Naive B cell (primary cell): ENCODE measurements at regions not wholly inside any gene's neighbourhood (a gene's known extent, or its start where the extent isn't known, plus 50 kb on each side); places are given as distances from the start of the nearest gene placed in this dataset.
"Not testable (repeated sequence)": the region's sequence is repeated elsewhere in the genome, so short reads cannot be mapped to it uniquely, and the experiment has no call there.

Experiments used
- ATAC-seq, 2 donors: fragments of 150-1000 bp; cut with Tn5 transposase; 2 replicates each; pipeline ENCODE4 v1.10.0; 2021; ENCODE audit warnings: low read depth in 2 of 2, mild to moderate bottlenecking in 2 of 2, moderate library complexity in 2 of 2
- DNase-seq: peaks from one replicate; pipeline ENCODE4 v3.0.0; 2022
- H3K27ac Mint-ChIP-seq, 6 donors: one replicate each; pipeline ENCODE4 v1.8.0; 2020 to 2022; ENCODE audit warnings: mild to moderate bottlenecking in 6 of 6, mixed read lengths in 6 of 6, moderate library complexity in 5 of 6, inconsistent platforms in 2 of 6
- H3K27me3 Mint-ChIP-seq, 3 donors: one replicate each; pipeline ENCODE4 v1.8.0; 2021 to 2022; ENCODE audit warnings: mixed read lengths in 3 of 3, mild to moderate bottlenecking in 1 of 3
- H3K36me3 Mint-ChIP-seq, 2 donors: one replicate each; pipeline ENCODE4 v1.8.0; 2020 to 2022; ENCODE audit warnings: mixed read lengths in 2 of 2, inconsistent platforms in 1 of 2, mild to moderate bottlenecking in 1 of 2
- H3K4me1 Mint-ChIP-seq, 3 donors: one replicate each; pipeline ENCODE4 v1.8.0; 2020 to 2022; ENCODE audit warnings: mixed read lengths in 3 of 3, inconsistent platforms in 1 of 3, mild to moderate bottlenecking in 1 of 3, moderate library complexity in 1 of 3
- H3K4me3 Mint-ChIP-seq, 8 donors: one replicate each; pipeline ENCODE4 v1.8.0; 2020 to 2022; ENCODE audit warnings: mild to moderate bottlenecking in 8 of 8, mixed read lengths in 8 of 8, moderate library complexity in 8 of 8, inconsistent platforms in 2 of 8
- H3K9me3 Mint-ChIP-seq, 7 donors: one replicate each; pipeline ENCODE4 v1.8.0; 2020 to 2022; ENCODE audit warnings: mixed read lengths in 7 of 7, mild to moderate bottlenecking in 5 of 7, inconsistent platforms in 2 of 7, moderate library complexity in 1 of 7

DNA sequence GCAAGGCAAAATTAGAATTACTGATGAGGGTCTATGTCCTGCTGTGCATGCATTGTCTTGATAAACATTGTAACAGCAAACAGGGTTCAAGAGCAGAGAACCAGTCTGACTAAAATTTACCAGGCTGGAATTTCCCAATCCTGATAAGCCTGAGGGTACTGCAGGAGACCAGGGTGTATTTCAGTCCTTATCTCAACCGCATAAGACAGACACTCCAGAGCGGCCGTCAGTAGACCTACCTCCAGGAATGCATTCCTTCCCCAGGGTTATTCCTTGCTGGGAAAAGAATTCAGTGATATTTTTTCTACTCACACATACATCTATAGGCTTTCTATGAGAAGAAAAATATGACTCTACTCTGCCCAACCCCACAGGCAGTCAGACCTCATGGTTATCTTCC is 466.1 kb downstream of the SLC6A15 start:
- H3K36me3 Mint-ChIP-seq, H3K27me3 Mint-ChIP-seq, H3K27ac Mint-ChIP-seq, H3K4me3 Mint-ChIP-seq, DNase-seq, ATAC-seq, H3K4me1 Mint-ChIP-seq: not testable (repeated sequence)
- peaks cover 0 to 18% (median 4%) of the 10 kb centered on the region in 7 donors for H3K9me3 Mint-ChIP-seq

DNA sequence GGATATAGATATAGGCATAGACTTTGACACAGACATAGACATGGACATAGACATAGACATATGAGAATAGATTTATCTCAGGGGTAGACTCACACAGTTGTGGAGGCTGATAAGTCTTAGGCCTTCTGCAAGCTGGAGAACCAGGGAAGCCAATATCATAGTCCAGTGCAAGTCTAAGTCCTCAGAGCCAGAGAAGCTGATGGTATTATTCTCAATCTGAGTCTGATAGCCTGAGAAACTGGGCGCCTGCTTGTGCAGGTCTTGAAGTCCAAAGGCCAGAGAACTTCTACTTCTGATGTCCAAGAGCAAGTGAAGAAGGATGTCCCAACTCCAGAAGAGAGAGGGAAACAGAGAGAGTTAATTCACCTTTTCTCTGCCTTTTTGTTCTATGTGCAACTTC is 476.5 kb downstream of the SLC6A15 start:
- DNase-seq, result no peak
- H3K27ac Mint-ChIP-seq, result no peak overlapping the region
- H3K9me3 Mint-ChIP-seq, result peaks cover 0 to 4% (median 0%) of the 10 kb centered on the region in 7 donors
- no peak for ATAC-seq
- H3K27me3 Mint-ChIP-seq, result no peaks in the 10 kb centered on the region
- H3K36me3 Mint-ChIP-seq, result no peaks in the 10 kb centered on the region
- H3K4me1 Mint-ChIP-seq, result no peaks in the 10 kb centered on the region
- no peak overlapping the region for H3K4me3 Mint-ChIP-seq

DNA sequence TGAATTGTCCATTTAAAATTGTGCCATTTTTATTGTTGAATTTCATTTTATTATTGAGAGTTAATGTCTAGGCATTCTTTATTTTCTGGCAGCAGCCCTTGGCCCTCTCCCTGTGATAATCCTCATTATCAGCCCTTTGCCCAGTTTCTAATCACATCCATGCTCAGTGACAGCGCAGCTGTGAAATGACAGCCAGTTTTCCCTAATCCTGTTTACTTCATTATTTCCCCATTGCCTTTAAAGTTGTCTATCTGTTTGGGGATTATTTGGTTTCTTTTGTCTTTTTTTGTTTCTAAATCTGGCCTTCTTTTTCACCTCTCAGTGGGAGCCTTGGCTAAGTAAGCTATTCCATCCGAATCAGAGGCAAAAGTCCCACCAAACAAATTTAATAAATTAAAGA is 476.9 kb downstream of the SLC6A15 start:
- H3K27ac Mint-ChIP-seq, result no peak overlapping the region
- H3K4me1 Mint-ChIP-seq, result no peaks in the 10 kb centered on the region
- ATAC-seq (no peak), DNase-seq (no peak)
- no peak overlapping the region for H3K4me3 Mint-ChIP-seq
- H3K36me3 Mint-ChIP-seq, result no peaks in the 10 kb centered on the region
- H3K9me3 Mint-ChIP-seq, result peaks cover 0 to 4% (median 0%) of the 10 kb centered on the region in 7 donors
- no peaks in the 10 kb centered on the region for H3K27me3 Mint-ChIP-seq

DNA sequence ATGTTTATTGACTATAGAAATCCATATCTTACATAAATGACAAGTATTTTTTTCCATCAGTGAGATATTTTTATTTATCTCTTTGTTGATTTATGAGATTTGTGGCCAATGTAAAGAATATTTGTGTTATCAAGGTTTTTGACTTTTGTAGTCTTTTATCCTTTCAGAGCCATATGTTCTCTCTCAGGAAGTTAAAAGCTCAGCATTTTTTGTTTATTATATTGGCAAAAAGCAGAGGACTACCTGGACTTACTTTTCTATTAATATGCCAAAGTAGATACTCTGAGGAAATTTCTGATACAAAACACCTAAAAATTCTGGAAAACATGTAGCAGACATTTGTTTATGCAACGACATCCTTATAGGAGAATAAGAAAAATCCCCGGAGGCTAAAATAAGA is 490.3 kb downstream of the SLC6A15 start:
- no peak for DNase-seq
- Mint-ChIP-seq H3K4me3 (no peak overlapping the region), H3K27me3 (no peaks in the 10 kb centered on the region), H3K4me1 (no peaks in the 10 kb centered on the region), H3K9me3 (no peaks in the 10 kb centered on the region), H3K27ac (no peak overlapping the region), H3K36me3 (no peaks in the 10 kb centered on the region)
- ATAC-seq, result no peak

DNA sequence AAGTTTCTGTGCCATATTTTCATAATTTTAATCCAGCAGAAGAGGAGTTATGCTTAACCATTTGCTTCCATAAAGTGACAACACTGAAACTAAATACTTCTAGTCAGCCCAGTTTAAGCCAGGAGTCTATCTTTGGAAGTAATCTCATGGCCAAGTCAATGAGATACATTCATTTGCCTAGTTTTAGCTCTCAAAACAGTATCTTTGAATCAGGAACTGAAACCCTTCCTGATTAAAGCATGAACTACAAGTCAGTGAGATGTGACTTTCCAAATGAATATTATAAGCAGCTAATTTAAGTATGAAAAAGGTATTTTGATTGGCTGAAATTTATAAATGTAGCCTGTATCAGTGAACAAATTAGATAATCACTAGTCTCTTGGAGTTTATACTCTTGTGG is 491.5 kb downstream of the SLC6A15 start:
- Mint-ChIP-seq H3K4me1 (no peaks in the 10 kb centered on the region), H3K27ac (no peak overlapping the region), H3K9me3 (no peaks in the 10 kb centered on the region), H3K4me3 (no peak overlapping the region), H3K36me3 (no peaks in the 10 kb centered on the region), H3K27me3 (no peaks in the 10 kb centered on the region)
- no peak for ATAC-seq
- no peak for DNase-seq

DNA sequence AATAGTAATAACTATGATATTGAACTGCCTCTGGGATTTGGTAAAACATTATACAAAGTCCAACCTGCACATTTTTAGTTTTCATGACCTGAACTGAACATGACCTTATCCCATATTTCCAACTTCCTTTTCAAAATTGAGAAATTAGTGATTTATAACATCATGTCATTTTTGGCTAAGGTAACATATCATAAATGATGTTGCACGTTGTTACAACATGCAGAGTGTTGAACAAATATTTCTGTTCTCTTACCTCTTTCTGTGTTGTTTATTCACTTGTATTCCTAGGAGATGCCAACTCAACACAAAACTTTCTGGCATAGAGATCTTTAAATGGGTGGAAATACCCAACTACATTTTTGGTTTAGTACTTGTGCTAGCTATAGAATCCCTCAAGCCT is 496.0 kb downstream of the SLC6A15 start:
- H3K36me3 Mint-ChIP-seq, result no peaks in the 10 kb centered on the region
- no peaks in the 10 kb centered on the region for H3K27me3 Mint-ChIP-seq
- H3K9me3 Mint-ChIP-seq, result no peaks in the 10 kb centered on the region
- DNase-seq, result no peak
- no peaks in the 10 kb centered on the region for H3K4me1 Mint-ChIP-seq
- no peak overlapping the region for H3K27ac Mint-ChIP-seq
- ATAC-seq, result no peak
- H3K4me3 Mint-ChIP-seq, result no peak overlapping the region

DNA sequence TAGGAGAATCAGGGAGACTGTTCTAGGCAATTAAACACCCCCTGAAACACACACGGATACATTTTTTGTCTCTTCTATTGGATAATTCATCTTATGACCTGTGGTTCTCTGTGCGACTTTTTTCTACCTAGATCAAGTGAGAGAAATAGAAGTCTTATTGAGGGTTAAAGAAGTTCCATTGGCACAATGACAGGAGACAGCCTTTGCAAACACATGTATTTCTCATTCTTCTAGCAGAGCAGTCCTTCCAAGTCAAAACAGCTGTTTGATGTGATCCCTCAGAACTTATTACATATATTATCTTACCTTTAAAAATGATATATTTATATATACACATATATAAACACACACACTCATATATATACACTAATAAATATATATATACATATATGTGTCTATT is 496.7 kb downstream of the SLC6A15 start:
- no peaks in the 10 kb centered on the region for H3K27me3 Mint-ChIP-seq
- ATAC-seq, result no peak

DNA sequence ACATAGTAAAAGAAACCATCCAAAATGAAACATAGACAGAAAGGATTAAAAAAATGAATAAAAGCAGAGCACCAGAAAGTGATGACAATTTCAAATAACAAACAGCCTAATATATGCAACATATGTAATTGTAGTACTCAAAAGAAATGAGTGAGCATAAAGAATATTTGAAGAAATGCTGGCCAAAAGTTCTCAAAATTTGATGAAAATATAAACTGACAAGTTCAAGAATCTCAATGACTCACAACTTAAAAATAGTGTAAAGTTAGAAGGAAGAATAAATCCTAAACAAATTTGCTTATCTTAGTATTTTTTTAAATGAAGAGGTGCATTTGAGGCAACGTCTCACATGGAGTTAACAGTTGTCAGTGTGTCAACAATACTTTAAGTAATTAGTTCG is 498.9 kb downstream of the SLC6A15 start:
- no peaks in the 10 kb centered on the region for H3K36me3 Mint-ChIP-seq
- no peak for ATAC-seq
- H3K27me3 Mint-ChIP-seq, result no peaks in the 10 kb centered on the region
- DNase-seq, result no peak
- H3K9me3 Mint-ChIP-seq, result peaks cover 0 to 5% (median 0%) of the 10 kb centered on the region in 7 donors
- no peak overlapping the region for H3K27ac Mint-ChIP-seq
- H3K4me1 Mint-ChIP-seq, result no peaks in the 10 kb centered on the region
- no peak overlapping the region for H3K4me3 Mint-ChIP-seq

More for the DNA sequence above, 496.7 kb downstream of the SLC6A15 start:
- Mint-ChIP-seq H3K4me3 (no peak overlapping the region), H3K9me3 (peaks cover 0 to 5% (median 0%) of the 10 kb centered on the region in 7 donors), H3K4me1 (no peaks in the 10 kb centered on the region), H3K36me3 (no peaks in the 10 kb centered on the region), H3K27ac (no peak overlapping the region)
- DNase-seq, result no peak

DNA sequence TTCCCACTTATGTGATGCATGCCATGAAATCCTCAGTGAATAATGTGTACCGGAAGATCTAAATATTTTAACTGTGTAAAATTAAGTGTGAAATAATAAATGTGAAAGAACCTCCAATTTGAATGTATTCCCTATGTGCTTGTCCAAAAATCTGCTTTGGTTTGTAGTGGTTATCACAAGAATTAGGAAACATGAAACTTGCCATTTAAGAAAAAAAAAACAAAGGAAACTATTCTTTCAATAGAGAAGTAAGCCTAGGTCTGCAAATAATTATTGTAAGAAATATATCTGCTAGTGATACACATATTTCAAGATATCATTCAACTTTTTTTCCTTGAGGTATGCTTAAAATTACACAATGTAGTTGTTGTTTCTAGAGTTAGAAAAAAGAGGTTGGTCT is 500.4 kb downstream of the SLC6A15 start:
- no peaks in the 10 kb centered on the region for H3K4me1 Mint-ChIP-seq
- no peak for DNase-seq
- no peak overlapping the region for H3K27ac Mint-ChIP-seq
- H3K36me3 Mint-ChIP-seq, result no peaks in the 10 kb centered on the region
- H3K27me3 Mint-ChIP-seq, result no peaks in the 10 kb centered on the region
- no peak for ATAC-seq
- no peak overlapping the region for H3K4me3 Mint-ChIP-seq
- H3K9me3 Mint-ChIP-seq, result peaks cover 0 to 5% (median 0%) of the 10 kb centered on the region in 7 donors

DNA sequence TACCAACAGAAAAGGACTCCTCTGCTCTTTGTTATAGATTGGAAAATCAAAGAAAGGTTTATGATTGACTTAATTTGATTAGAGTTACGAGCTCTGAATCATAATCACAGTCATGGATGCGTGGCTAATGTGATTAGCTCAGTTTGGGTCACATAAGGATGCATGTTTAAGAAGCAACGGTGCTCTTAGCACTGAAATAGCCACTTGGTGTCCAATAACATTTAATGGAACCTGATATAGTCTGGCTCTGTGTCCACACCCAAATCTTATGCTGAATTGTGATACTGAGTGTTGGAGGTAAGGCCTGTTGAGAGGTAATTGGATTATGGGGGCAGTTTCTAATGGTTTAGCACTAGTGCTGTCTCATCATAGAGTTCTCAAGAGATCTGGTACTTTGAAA is 501.6 kb downstream of the SLC6A15 start:
- H3K27ac Mint-ChIP-seq, result no peak overlapping the region
- ATAC-seq, result no peak
- H3K4me3 Mint-ChIP-seq, result no peak overlapping the region
- no peaks in the 10 kb centered on the region for H3K36me3 Mint-ChIP-seq
- peaks cover 0 to 5% (median 0%) of the 10 kb centered on the region in 7 donors for H3K9me3 Mint-ChIP-seq
- no peaks in the 10 kb centered on the region for H3K27me3 Mint-ChIP-seq
- DNase-seq, result no peak
- H3K4me1 Mint-ChIP-seq, result no peaks in the 10 kb centered on the region

DNA sequence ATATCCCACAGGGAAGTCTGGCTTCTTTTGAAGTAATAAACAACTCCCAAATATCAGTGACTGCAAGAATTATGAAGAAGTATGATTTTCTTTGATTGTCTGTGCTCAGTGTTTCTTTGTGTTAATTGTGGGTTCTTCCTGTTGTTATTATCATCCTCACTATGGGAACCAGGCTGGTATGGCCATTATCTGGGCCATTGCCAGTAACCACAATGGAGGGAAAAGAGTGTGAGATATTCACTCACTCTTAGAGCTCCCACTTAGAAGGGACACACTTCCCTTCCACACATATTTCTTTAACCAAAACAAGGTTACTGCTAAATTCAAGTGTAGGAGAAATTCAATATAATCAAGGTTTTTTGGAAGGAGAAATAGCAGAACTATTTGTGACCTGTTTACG is 503.7 kb downstream of the SLC6A15 start:
- ATAC-seq (no peak), DNase-seq (no peak)
- Mint-ChIP-seq H3K27ac (no peak overlapping the region), H3K4me3 (no peak overlapping the region), H3K36me3 (no peaks in the 10 kb centered on the region), H3K27me3 (no peaks in the 10 kb centered on the region), H3K4me1 (no peaks in the 10 kb centered on the region), H3K9me3 (peaks cover 0 to 9% (median 0%) of the 10 kb centered on the region in 7 donors)

DNA sequence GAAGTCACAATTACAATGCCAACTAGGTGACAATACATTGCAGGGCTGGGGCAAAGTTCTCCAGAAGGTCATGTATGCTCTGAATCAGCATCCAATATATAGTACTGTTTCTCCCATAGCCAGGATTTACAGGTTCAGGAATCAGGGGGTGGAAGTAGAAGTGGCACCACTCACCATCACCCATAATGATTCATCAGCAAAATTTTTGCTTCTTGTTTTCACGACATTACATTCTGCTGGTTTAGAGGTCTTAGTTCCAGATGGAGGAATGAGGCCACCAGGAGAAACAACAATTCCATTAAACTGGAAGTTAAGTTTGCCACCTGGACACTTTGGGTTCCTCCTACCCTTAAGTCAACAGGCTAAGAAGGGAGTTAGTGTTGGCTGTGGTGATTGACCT is 505.9 kb downstream of the SLC6A15 start:
- H3K4me1 Mint-ChIP-seq, H3K9me3 Mint-ChIP-seq, H3K4me3 Mint-ChIP-seq, DNase-seq, H3K27me3 Mint-ChIP-seq, H3K27ac Mint-ChIP-seq, H3K36me3 Mint-ChIP-seq, ATAC-seq: not testable (repeated sequence)

DNA sequence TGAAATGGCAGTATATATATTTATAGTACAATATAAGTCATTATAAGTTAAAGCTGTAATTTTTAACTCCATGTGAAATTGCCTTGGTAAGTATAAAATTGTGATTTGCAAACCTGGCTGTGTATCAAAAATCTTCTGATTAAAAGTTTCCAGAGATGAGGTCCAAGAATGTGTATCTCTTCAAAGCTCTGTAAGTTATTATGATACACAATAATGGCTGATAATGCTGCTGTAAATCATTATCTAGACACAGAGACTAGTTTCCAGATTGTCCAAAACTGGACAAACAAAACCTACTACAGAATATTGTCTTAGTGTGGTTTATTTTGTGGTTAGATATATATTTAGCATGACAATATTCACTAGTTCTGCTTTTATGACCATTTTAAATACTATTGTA is 514.8 kb downstream of the SLC6A15 start:
- DNase-seq (no peak), ATAC-seq (no peak)
- Mint-ChIP-seq H3K9me3 (peaks cover 0 to 4% (median 0%) of the 10 kb centered on the region in 7 donors), H3K4me3 (no peak overlapping the region), H3K36me3 (no peaks in the 10 kb centered on the region), H3K27me3 (no peaks in the 10 kb centered on the region), H3K27ac (no peak overlapping the region), H3K4me1 (no peaks in the 10 kb centered on the region)

DNA sequence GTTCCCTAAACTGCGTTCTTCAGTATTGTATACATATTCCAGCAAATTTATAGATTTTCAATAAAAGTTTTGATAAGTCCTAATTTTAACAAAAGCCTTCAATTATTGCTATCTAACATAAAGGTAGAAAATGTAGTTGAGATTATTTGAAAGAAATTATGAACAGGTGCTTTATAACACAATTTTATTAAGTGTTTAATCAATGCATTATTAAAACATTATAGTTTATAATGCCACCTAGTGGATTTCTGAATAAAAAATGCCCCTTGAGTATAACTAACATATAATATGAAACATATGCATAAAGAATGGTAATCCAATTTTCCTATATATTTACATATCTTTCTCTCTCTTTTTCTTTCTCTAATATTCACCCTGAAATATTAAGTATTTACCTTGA is 515.3 kb downstream of the SLC6A15 start:
- DNase-seq (no peak), ATAC-seq (no peak)
- H3K4me1 Mint-ChIP-seq, result no peaks in the 10 kb centered on the region
- H3K27me3 Mint-ChIP-seq, result no peaks in the 10 kb centered on the region
- H3K9me3 Mint-ChIP-seq, result peaks cover 0 to 5% (median 0%) of the 10 kb centered on the region in 7 donors
- H3K36me3 Mint-ChIP-seq, result no peaks in the 10 kb centered on the region
- no peak overlapping the region for H3K27ac Mint-ChIP-seq
- no peak overlapping the region for H3K4me3 Mint-ChIP-seq

DNA sequence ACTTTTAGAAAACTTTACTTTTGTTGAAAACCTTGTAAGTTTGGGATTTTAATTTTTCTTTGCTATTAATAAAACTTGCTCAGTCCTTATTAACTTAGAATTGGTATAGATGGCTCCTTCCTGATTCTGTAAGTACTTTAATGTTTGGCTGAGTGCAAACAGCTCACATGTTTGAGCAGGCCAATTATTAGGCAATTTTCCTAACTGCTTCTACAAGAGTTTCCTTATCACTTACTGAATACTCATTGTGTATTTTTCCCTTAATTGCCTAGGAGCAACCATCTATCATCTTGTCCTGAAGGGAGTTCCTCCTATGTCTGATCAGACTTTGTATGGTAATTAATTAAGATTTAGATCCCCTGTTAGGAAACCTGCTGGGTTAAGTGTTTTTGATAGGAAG is 521.4 kb downstream of the SLC6A15 start:
- peaks cover 1 to 14% (median 6%) of the 10 kb centered on the region in 7 donors for H3K9me3 Mint-ChIP-seq
- not testable (repeated sequence) for H3K4me1 Mint-ChIP-seq, H3K4me3 Mint-ChIP-seq, ATAC-seq, H3K27ac Mint-ChIP-seq, H3K36me3 Mint-ChIP-seq, DNase-seq, H3K27me3 Mint-ChIP-seq
